HFF-Myc (cell line): ENCODE measurements at regions not wholly inside any gene's neighbourhood (a gene's known extent, or its start where the extent isn't known, plus 50 kb on each side); places are given as distances from the start of the nearest gene placed in this dataset.

Source experiments
- DNase-seq: peaks from one replicate; pipeline ENCODE4 v3.0.0-alpha.2; 2011; ENCODE audit warnings: low read depth; ENCODE audit errors: extremely low read depth
- H3K4me3 ChIP-seq: replicated peaks from 2 replicates; pipeline ENCODE4 v1.5.1; 2011; ENCODE audit warnings: low read depth, mild to moderate bottlenecking, control low read depth, low read length
- CTCF ChIP-seq: IDR thresholded peaks from 2 replicates; pipeline ENCODE4 v1.5.1; 2012; ENCODE audit warnings: mild to moderate bottlenecking, low read depth, low read length, control low read depth; ENCODE audit errors: missing control alignments

DNA sequence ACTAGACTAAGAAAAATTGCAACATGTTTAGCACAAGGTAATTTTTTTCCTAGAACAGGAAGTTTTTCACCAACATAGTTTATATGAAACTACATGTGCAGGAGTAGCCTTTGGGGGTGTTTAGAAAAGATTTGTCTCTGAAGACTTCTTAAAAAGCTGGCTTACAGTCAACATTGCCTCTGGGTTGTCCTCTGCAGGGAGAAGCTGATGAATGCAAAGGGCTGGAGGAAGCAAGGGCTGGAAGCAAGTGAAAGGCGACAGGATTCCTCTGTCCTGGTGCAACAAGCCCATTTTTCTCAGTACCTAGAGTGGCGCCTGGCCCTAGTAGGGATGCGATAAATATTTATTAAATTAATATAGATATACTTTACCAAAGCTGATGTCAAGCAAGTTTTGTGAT lies 180.3 kb upstream of the LCORL start:
- TF ChIP-seq CTCF, result no peak
- no peak for DNase-seq
- H3K4me3 ChIP-seq, result no peak overlapping the region

- DNase-seq, result no peak
- H3K4me3 ChIP-seq, result no peak overlapping the region
These were observed 177.1 kb upstream of the LCORL start for GRCh38 chr4:18198653-18199052.

GRCh38 chr4:18197467-18197866 lies 175.9 kb upstream of the LCORL start:
- no peak for TF ChIP-seq CTCF
- no peak for DNase-seq
- no peak overlapping the region for H3K4me3 ChIP-seq

More at GRCh38 chr4:18198653-18199052, 177.1 kb upstream of the LCORL start:
- TF ChIP-seq CTCF, result no peak

- H3K4me3 ChIP-seq, result no peak overlapping the region
- TF ChIP-seq CTCF, result no peak
- DNase-seq, result no peak
These were observed 172.7 kb upstream of the LCORL start for GRCh38 chr4:18194278-18194677.

DNA sequence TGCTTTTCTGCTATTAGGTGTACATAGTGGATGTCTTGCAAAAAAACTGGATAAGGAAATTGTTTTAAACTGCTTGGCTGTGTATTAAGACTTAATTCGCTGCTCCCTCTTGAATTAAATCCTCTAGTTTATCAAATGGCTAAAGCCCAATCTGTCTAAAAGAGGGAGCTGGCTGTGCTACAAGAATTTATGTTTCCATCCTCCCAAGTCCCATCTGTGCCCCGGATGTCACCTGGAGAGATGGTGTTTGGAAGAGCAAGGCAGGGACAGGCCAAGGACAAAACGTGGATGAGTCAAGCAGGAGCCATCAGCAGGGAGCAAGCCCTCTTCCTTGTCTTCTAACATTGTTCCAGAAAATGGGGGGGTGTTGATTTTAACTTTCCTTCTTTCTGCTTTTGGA lies 171.3 kb upstream of the LCORL start:
- no peak for TF ChIP-seq CTCF
- DNase-seq, result no peak
- H3K4me3 ChIP-seq, result no peak overlapping the region

GRCh38 chr4:18185491-18185890 lies 163.9 kb upstream of the LCORL start:
- no peak for DNase-seq
- TF ChIP-seq CTCF, result no peak
- H3K4me3 ChIP-seq, result no peak overlapping the region

DNA sequence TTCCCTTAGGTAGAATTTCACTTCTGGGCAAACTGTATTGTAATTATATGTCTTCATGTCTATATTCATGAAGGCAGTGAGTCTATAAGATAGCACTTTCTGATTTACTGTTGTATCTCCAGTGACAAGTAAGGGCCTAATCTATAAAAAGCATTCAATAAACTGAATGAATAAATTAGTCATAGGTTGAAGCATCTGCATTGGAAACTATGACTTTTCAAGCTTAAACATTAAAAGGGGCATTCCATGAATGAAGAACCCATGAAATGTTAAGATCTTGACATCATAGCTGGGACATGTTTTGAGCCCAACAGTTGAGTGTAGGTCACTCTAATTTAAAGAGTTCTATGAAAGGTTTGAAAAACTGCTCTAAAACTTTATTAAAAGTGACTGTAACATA lies 159.3 kb upstream of the LCORL start:
- TF ChIP-seq CTCF, result no peak
- DNase-seq, result no peak

More for the DNA sequence above, 159.3 kb upstream of the LCORL start:
- no peak overlapping the region for H3K4me3 ChIP-seq
